HG02981 (cell line): ENCODE measurements at regions not wholly inside any gene's neighbourhood (a gene's known extent, or its start where the extent isn't known, plus 50 kb on each side); places are given as distances from the start of the nearest gene placed in this dataset.
"Not testable (repeated sequence)": the region's sequence is repeated elsewhere in the genome, so short reads cannot be mapped to it uniquely, and the experiment has no call there.

Experiments used
- ATAC-seq: cut with Tn5 transposase; IDR thresholded peaks from one replicate; pipeline ENCODE4 v1.9.1; 2021; ENCODE audit warnings: mild to moderate bottlenecking, moderate library complexity; ENCODE audit not compliant: unreplicated experiment

DNA sequence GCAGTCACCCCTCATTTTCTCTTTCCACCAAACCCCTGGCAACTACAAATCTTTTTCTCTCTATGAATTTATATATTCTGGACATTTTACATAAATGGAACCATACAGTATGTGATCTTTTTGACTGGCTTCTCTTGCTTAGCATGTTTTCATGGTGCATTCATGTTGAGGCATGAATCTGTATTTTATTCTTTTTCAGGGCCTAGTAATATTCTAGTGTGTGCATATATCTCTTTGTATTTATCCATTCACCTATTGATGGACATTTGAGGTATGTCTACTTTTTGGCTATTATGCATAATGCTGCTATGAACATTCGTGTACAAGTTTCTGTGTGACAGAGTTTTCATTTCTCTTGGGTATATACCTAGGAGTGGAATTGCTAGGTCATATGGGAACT lies 78.2 kb downstream of the HACD1 start:
- ATAC-seq: no peak

- no peak for ATAC-seq
Observed at GRCh38 chr10:17537281-17537680, 79.9 kb downstream of the HACD1 start.

DNA sequence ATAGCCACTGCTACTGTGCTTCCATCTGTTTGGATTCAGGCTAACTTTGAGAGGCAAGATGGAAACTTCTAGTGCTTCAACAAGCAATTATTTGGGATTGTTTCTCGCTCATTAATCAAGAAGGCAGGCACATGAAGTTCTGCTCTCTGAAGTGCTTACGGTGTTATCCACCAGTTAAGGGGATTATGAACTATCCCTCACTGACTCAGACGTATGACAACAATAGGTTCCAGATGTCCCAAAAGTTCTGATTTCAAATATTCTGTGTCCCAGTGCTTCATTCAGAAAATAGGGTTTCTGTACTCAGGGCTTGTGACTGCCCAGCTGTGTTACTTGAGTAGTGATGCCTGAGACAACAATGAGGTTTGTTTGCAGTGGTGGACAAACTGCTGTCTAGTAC lies 81.0 kb downstream of the HACD1 start:
- no peak for ATAC-seq

DNA sequence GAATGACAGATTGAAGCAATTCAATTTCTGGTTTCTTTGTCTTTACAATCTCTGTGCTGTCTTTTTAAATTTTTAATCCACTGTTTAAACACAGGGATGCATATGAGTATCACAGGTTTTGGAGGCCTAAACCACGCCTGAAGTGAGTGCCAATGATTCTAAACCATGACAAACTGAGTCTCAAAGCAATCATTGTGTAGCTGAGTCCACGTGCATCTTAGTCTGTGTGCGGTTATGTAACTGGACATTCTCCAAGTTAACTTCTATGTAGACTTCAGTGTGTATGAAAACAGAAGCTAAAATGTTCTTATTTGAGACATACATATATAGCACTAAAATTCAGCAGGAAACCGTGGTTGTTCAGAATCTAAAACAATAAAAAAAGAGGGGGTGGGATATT lies 79.3 kb upstream of the ST8SIA6 start:
- no peak for ATAC-seq

GRCh38 chr10:17528306-17528862 lies 74.0 kb upstream of the ST8SIA6 start:
- ATAC-seq: no peak

- ATAC-seq: no peak
Observed at GRCh38 chr10:17527514-17528146, 73.2 kb upstream of the ST8SIA6 start.

- ATAC-seq: not testable (repeated sequence)
Observed at GRCh38 chr10:17526571-17526970, 72.2 kb upstream of the ST8SIA6 start.

DNA sequence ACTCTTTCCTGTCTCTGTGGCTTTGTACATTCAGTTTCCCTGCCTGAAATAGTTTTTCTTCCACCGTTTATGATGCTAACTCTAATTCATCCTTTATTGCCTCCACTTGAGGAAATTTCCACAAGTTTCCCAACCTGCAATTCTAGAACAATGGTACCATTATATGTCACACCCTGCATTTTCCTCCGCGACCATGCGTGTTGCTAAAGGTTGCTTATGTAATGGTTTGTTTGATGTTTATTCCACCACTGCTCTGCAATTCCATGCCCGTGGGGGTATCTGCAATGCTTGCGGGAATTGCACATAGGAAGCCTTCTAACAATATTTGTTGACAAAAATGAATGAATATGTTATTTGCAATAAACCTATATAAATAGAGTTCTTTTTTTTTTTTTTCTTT lies 69.5 kb upstream of the ST8SIA6 start:
- ATAC-seq: no peak

DNA sequence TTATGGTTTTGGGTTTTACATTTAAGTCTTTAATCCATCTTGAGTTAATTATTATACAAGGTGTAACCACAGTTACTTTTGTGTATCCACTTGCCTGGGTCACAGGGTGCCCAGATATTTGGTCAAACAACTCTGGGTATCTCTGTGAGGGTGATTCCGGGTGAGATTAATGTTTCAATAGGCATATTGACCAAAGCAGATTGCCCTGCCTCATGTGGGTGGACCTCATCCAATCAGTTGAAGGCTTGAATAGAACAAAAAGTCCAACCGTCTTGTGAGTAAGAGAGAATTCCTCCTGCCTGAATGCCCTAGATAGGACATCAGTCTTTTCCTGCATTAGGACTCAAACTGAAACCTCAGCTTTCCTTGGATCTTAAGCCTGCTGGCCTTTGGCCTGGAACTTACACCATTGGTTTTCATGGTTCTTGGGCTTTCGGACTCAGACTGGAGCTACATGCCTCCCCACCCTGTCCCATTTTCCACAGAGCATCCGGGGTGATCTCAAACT lies 68.9 kb upstream of the ST8SIA6 start:
- no peak for ATAC-seq

DNA sequence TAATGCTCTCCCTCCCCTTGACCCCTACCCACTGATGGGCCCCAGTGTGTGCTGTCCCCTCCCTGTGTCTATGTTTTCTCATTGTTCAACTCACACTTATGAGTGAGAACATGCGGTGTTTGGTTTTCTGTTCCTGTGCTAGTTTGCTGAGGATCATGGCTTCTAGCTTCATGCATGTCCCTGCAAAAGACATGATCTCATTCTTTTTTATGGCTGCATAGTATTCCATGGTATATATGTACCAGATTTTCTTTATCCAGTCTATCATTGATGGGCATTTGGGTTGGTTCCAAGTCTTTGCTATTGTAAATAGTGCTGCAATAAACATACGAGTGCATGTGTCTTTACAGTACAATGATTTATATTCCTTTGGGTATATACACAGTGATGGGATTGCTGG lies 67.9 kb upstream of the ST8SIA6 start:
- ATAC-seq: not testable (repeated sequence)

- no peak for ATAC-seq
Observed at GRCh38 chr10:17519457-17519856, 65.1 kb upstream of the ST8SIA6 start.

DNA sequence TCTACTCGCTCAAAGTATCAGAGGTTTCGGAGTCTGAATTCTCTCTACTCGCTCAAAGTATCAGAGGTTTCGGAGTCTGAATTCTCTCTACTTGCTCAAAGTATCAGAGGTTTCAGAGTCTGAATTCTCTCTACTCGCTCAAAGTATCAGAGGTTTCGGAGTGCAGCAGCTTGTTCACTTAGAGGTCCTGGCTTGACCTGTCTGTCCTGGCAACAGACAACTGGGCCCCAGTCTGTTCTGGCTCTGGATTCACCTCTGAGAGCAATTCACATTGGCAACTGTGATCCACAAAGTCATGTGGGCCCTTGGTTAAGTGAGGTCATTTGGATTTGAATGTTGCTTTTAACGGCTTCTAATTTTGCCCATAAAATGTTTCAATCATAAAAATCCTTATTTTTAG lies 63.9 kb upstream of the ST8SIA6 start:
- no peak for ATAC-seq

DNA sequence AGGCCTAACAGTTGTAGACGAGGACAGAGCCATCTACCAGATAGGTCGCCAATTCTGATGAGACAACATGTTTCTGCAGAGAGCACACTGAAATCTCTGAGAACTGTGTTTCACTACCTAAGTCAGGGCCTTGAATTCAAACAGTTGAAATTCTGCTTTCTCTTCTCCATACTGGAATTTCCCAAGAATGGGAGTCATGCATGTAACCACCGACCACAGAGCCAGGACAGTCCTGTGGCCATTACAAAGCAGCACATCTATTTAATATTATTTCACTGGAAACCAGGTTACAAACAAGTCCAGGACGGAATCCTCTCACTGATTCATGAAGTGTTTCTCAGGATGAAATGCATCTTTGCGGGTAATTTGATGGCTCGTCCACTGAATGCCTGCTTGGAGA lies 62.0 kb upstream of the ST8SIA6 start:
- ATAC-seq: no peak

DNA sequence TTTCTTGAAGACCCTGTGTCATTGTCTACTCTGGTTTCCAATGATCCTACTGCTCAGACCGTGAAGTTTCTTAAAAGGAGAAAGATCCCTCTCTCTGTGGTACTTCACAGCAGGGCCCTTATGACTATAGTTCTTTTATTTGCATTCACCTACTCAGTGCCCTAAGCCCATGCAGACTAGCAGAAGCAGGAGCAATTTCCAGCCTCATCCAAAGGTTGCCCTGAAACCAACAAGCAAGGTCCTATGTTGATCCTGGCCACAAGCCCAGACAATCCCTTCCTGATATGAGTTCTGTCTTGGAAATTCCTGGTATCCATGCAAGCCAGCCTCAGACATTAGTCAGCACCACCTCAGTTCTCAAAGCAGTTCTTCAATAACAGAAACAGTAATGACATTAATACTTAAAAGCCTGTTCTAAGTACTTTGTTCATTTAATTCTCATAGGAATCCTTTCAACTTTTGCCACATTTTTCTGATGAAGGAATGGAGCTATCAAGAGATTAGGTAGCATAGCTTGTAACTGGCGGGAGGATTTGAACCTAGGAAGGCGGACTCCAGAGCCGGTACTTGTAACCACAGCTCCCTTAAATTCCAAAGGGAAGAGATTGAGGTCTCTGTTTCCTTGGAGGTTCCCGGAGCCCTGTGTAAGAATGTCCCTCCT lies 58.1 kb upstream of the ST8SIA6 start:
- ATAC-seq: no peak

GRCh38 chr10:17510242-17510908 lies 56.0 kb upstream of the ST8SIA6 start:
- ATAC-seq: peak; percentile 60

DNA sequence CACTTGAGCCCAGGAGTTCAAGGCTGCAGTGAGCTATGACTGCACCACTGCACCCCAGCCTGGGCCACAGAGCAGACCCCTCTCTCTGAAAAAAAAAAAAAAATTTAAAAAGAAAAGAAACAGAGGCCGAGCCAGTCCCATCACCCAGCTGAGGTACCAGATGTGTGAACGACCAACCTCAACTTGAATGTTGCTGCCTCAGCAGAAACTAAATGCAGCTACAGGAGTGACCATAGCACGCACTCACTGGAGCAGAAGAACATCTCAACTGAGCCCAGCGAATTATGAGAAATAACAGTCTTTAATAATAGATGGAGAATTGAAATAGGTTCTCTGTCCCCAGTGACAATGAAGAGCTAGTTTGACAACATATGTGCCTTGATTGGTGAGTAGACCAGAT lies 53.1 kb upstream of the ST8SIA6 start:
- no peak for ATAC-seq

GRCh38 chr10:17506856-17507471 lies 52.6 kb upstream of the ST8SIA6 start:
- ATAC-seq: no peak

GRCh38 chr10:17506390-17506789 lies 52.0 kb upstream of the ST8SIA6 start:
- no peak for ATAC-seq

DNA sequence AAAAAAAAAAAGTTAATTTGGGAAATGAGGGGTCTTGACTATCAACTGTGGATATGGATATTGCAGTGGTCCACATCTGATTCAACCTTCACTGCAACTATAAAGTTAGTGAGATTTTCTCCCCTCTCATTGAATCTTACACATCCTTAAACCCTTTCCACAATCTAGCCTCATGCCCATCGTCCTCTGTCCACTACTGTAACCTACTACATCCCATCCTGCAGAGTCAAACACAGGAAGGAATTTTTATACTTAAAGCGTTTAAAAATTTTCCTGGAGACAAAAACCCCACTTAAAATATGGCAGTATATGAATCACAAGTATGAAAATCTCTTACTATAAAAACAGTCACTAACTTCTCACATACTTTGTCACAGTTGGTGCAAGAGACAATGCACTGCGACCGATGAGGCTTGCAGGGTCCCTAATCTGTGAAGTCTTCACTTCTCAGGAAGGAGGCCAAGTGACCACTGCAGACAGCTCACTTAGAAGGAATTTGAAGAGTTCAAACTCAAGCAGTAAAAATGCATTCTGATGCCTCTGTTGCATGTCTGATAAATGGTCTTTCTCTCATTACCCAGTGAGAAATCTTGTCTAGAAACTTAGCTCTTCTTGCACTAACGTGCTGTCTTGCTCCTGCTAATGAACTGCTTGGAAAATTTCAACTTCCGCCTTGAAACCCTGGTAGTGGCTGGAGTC lies 50.3 kb upstream of the ST8SIA6 start:
- ATAC-seq: no peak
